Parathyroid adenoma (tissue), 2 donors: ENCODE measurements at regions not wholly inside any gene's neighbourhood (a gene's known extent, or its start where the extent isn't known, plus 50 kb on each side); places are given as distances from the start of the nearest gene placed in this dataset.

Experiments used
- H2AFZ ChIP-seq: fragments of 300-600 bp; sonication (generic); one replicate; pipeline ENCODE4 v1.7.0; 2017; ENCODE audit warnings: antibody characterized with exemption, mild to moderate bottlenecking
- H3K27ac ChIP-seq: fragments of 300-600 bp; sonication (generic); one replicate; pipeline ENCODE4 v1.7.0; 2017
- H3K27me3 ChIP-seq: fragments of 300-600 bp; sonication (generic); one replicate; pipeline ENCODE4 v1.7.0; 2017; ENCODE audit warnings: low read length; ENCODE audit not compliant: control insufficient read depth, insufficient read depth
- H3K36me3 ChIP-seq: fragments of 300-600 bp; sonication (generic); one replicate; pipeline ENCODE4 v1.7.0; 2017; ENCODE audit warnings: low read length; ENCODE audit not compliant: control insufficient read depth, insufficient read depth
- H3K4me1 ChIP-seq: fragments of 300-600 bp; sonication (generic); one replicate; pipeline ENCODE4 v1.7.0; 2017; ENCODE audit warnings: control low read depth
- H3K4me2 ChIP-seq: fragments of 300-600 bp; sonication (generic); one replicate; pipeline ENCODE4 v1.7.0; 2017; ENCODE audit warnings: low read length
- H3K4me3 ChIP-seq: fragments of 300-600 bp; sonication (generic); one replicate; pipeline ENCODE4 v1.7.0; 2017; ENCODE audit warnings: low read depth, low read length
- H3K79me2 ChIP-seq: fragments of 300-600 bp; sonication (generic); one replicate; pipeline ENCODE4 v1.7.0; 2017; ENCODE audit warnings: control low read depth
- H3K9ac ChIP-seq: fragments of 300-600 bp; sonication (generic); one replicate; pipeline ENCODE4 v1.7.0; 2017; ENCODE audit warnings: mild to moderate bottlenecking
- H3K9me3 ChIP-seq: fragments of 300-600 bp; sonication (generic); one replicate; pipeline ENCODE4 v1.7.0; 2017; ENCODE audit warnings: low read length; ENCODE audit not compliant: control insufficient read depth
- TF ChIP-seq, protein P1 (sequence below): fragments of 300-600 bp; sonication (generic); IDR thresholded peaks from one replicate; pipeline ENCODE4 v1.7.0; 2017; ENCODE audit warnings: antibody characterized with exemption, mild to moderate bottlenecking
- donor health status: primary hyperparathyroidism.

DNA sequence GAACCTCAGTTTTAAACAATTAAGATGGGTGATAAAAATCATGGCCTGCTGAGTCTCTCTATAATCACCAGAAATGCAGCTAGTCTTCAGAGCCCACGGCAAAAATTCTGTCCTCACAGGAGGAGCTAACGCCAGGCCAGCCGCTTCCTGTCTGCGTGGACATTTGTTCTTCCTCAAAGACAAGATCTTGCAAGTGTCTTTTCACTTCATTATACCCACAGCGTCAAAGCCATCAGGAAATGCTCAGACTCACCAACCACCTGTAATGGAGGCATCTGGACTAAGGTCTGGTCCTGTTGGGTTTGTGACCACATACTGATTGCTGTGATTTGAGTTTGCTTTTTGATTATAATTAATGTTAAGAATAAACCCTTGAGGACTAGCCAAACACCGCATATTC lies 473.8 kb upstream of the MC4R start:
- no peaks in the 10 kb centered on the region for H3K9me3 ChIP-seq
- H3K36me3 ChIP-seq: no peaks in the 10 kb centered on the region
- H3K4me2 ChIP-seq: no peak overlapping the region
- no peak overlapping the region for H3K27ac ChIP-seq
- no peak overlapping the region for H3K4me3 ChIP-seq
- no peak overlapping the region for H2AFZ ChIP-seq
- no peaks in the 10 kb centered on the region for H3K79me2 ChIP-seq
- no peaks in the 10 kb centered on the region for H3K27me3 ChIP-seq
- H3K9ac ChIP-seq: no peak overlapping the region
- TF ChIP-seq, protein P1, sequence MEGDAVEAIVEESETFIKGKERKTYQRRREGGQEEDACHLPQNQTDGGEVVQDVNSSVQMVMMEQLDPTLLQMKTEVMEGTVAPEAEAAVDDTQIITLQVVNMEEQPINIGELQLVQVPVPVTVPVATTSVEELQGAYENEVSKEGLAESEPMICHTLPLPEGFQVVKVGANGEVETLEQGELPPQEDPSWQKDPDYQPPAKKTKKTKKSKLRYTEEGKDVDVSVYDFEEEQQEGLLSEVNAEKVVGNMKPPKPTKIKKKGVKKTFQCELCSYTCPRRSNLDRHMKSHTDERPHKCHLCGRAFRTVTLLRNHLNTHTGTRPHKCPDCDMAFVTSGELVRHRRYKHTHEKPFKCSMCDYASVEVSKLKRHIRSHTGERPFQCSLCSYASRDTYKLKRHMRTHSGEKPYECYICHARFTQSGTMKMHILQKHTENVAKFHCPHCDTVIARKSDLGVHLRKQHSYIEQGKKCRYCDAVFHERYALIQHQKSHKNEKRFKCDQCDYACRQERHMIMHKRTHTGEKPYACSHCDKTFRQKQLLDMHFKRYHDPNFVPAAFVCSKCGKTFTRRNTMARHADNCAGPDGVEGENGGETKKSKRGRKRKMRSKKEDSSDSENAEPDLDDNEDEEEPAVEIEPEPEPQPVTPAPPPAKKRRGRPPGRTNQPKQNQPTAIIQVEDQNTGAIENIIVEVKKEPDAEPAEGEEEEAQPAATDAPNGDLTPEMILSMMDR: no peak
- H3K4me1 ChIP-seq: no peaks in the 10 kb centered on the region

DNA sequence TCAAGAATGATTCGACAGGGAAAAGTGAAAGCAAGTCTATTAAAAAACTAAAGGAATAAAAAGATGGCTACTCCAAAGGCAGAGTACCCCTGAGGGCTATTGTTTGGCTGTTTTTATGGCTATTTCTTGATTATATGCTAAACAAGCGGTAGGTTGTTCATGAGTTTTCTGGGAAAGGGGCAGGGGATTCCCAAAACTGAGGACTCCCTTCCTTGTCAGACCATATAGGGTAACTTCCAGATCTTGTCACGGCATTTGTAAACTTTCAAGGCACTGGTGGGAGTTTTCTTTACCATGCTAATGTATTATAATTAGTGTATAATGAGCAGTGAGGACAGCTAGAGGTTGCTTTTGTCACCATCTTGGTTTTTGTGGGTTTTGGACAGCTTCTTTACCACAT lies 474.9 kb upstream of the MC4R start:
- Histone ChIP-seq H3K27ac (no peak overlapping the region), H3K36me3 (no peaks in the 10 kb centered on the region), H3K4me2 (no peak overlapping the region), H3K79me2 (no peaks in the 10 kb centered on the region), H3K4me3 (no peak overlapping the region), H2AFZ (no peak overlapping the region), H3K27me3 (no peaks in the 10 kb centered on the region), H3K9ac (no peak overlapping the region), H3K9me3 (no peaks in the 10 kb centered on the region), H3K4me1 (no peaks in the 10 kb centered on the region)
- TF ChIP-seq, protein P1: no peak

DNA sequence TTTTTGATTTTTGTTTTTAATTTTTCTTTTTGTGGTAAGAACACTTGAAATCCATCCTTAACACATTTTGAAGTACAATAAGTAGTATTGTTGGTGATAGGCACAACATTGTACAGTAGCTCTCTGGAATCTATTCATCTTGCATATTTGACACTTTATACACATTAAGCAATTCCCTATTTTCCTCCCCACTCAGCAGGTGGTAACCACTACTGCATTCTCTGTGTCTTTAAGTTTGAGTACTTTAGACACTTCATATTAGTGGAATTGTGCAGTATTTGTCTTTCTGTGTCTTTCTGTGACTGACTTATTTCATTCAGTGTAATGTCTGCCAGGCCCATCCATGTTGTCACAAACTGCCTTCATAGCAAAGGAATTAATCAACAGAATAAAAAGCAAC lies 471.7 kb upstream of the CDH20 start:
- no peaks in the 10 kb centered on the region for H3K36me3 ChIP-seq
- H2AFZ ChIP-seq: no peak overlapping the region
- H3K4me3 ChIP-seq: no peak overlapping the region
- H3K79me2 ChIP-seq: no peaks in the 10 kb centered on the region
- no peaks in the 10 kb centered on the region for H3K4me1 ChIP-seq
- H3K27me3 ChIP-seq: no peaks in the 10 kb centered on the region
- no peak overlapping the region for H3K4me2 ChIP-seq
- no peak overlapping the region for H3K27ac ChIP-seq
- H3K9ac ChIP-seq: no peak overlapping the region
- TF ChIP-seq, protein P1: no peak
- no peaks in the 10 kb centered on the region for H3K9me3 ChIP-seq

DNA sequence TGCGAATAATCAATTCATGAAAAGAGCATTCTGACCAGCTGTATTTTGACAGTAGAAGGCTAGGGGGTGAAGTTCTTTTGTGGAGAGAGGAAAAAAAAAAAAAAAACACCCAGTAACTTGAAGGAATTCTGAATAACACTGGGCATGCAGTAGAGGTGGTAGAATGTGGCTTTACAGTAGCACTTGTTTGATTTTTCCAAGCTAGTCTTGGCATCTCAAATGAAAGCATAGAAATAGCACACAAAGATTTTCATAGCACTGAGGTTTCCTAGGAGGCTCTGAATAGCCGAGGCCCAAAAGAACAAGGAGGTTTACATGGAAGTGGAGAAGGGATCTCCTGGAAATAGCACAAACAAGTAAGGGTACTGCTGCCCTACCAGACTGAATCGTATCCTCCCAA lies 470.2 kb upstream of the CDH20 start:
- Histone ChIP-seq H3K79me2 (no peaks in the 10 kb centered on the region), H3K27ac (no peak overlapping the region), H3K4me1 (no peaks in the 10 kb centered on the region), H2AFZ (no peak overlapping the region), H3K36me3 (no peaks in the 10 kb centered on the region), H3K4me3 (no peak overlapping the region), H3K9ac (no peak overlapping the region), H3K9me3 (no peaks in the 10 kb centered on the region), H3K27me3 (no peaks in the 10 kb centered on the region), H3K4me2 (no peak overlapping the region)
- TF ChIP-seq, protein P1: no peak

DNA sequence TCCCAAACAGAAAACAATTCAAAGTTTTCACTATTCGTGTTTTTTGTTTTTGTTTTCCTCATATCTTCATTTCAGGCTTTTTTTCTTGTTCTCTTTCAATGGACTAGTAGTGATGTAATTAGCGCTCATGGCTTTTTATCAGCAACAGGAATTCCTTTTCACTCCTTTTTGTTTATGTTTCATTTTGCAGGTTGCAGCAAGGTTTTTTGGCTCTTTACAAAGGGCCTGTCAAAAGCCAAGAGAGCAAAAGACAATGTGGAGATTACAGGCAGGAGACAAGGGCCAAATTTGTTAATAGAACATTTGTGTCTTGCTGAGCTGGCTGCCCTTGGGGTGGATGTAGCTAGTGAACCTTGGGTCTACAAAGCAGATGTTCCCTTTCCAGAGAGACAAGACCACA lies 467.4 kb upstream of the CDH20 start:
- no peak overlapping the region for H3K27ac ChIP-seq
- H2AFZ ChIP-seq: no peak overlapping the region
- no peaks in the 10 kb centered on the region for H3K4me1 ChIP-seq
- no peaks in the 10 kb centered on the region for H3K27me3 ChIP-seq
- H3K9me3 ChIP-seq: no peaks in the 10 kb centered on the region
- no peak overlapping the region for H3K9ac ChIP-seq
- H3K79me2 ChIP-seq: no peaks in the 10 kb centered on the region
- H3K36me3 ChIP-seq: no peaks in the 10 kb centered on the region
- H3K4me2 ChIP-seq: no peak overlapping the region
- TF ChIP-seq, protein P1: no peak
- no peak overlapping the region for H3K4me3 ChIP-seq
